ENCODE measurements at regions not wholly inside any gene's neighbourhood (a gene's known extent, or its start where the extent isn't known, plus 50 kb on each side); places are given as distances from the start of the nearest gene placed in this dataset.

GRCh38 chr13:18996627-18997051, 185.0 kb downstream of the TUBA3C start:
- no peaks in the 10 kb centered on the region for H3K36me3 ChIP-seq (ENCODE audit: control insufficient read depth, insufficient read depth, low read length)
- FAIRE-seq (no peak), DNase-seq (ENCODE audit: low read depth) (no peak)
- no peak overlapping the region for H3K4me3 ChIP-seq (ENCODE audit: low read depth, low read length)
- TF ChIP-seq, protein P1, sequence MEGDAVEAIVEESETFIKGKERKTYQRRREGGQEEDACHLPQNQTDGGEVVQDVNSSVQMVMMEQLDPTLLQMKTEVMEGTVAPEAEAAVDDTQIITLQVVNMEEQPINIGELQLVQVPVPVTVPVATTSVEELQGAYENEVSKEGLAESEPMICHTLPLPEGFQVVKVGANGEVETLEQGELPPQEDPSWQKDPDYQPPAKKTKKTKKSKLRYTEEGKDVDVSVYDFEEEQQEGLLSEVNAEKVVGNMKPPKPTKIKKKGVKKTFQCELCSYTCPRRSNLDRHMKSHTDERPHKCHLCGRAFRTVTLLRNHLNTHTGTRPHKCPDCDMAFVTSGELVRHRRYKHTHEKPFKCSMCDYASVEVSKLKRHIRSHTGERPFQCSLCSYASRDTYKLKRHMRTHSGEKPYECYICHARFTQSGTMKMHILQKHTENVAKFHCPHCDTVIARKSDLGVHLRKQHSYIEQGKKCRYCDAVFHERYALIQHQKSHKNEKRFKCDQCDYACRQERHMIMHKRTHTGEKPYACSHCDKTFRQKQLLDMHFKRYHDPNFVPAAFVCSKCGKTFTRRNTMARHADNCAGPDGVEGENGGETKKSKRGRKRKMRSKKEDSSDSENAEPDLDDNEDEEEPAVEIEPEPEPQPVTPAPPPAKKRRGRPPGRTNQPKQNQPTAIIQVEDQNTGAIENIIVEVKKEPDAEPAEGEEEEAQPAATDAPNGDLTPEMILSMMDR (IDR thresholded peaks at IDR 0.05; ENCODE audit: insufficient read depth, low read length, severe bottlenecking) = no peak
- H3K27me3 ChIP-seq (ENCODE audit: control insufficient read depth, insufficient read depth, low read length) = no peaks in the 10 kb centered on the region

- Histone ChIP-seq H3K27me3 (ENCODE audit: control insufficient read depth, insufficient read depth, low read length) (no peaks in the 10 kb centered on the region), H3K4me3 (ENCODE audit: low read depth, low read length) (no peak overlapping the region), H3K36me3 (ENCODE audit: control insufficient read depth, insufficient read depth, low read length) (no peaks in the 10 kb centered on the region)
- TF ChIP-seq, protein P1 (IDR thresholded peaks at IDR 0.05; ENCODE audit: insufficient read depth, low read length, severe bottlenecking) = no peak
- FAIRE-seq = no peak
- no peak for DNase-seq (ENCODE audit: low read depth)
Observed at GRCh38 chr13:18996221-18996620, 185.4 kb downstream of the TUBA3C start.

DNA sequence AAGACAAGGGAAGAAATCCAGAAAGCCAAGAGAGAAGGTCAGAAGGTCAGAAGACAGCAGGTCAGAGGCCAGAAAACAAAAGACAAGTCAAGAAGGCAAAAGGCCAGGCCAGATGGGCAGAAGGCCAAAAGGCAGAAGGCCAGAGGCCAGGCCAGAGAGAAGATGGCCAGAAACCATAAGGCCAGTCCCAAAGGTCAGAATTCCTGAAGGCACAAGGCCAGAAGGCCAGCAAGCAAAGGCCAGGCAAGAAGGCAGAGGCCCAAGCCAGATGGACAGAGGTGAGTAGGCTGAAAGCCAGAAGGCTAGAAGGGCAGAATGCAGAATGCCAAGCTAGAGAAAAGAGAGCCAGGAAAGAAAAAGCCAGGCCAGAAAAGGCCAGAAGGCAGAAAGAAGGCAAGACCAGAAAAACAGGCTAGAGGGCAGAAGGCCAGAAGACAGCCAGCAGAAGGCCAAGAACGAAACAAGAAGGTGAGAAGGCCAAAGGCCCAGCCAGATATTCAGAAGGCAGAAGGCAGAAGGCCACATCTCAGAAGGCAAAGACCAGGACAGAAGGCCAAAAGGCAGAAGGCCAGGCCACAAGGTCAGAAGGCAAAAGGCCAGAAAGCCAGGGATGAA, 186.3 kb downstream of the TUBA3C start:
- Histone ChIP-seq H3K36me3 (ENCODE audit: control insufficient read depth, insufficient read depth, low read length) (no peaks in the 10 kb centered on the region), H3K4me3 (ENCODE audit: low read depth, low read length) (no peak overlapping the region), H3K27me3 (ENCODE audit: control insufficient read depth, insufficient read depth, low read length) (no peaks in the 10 kb centered on the region)
- no peak for FAIRE-seq
- TF ChIP-seq, protein P1 (IDR thresholded peaks at IDR 0.05; ENCODE audit: insufficient read depth, low read length, severe bottlenecking) = no peak
- DNase-seq (ENCODE audit: low read depth) = no peak

GRCh38 chr13:18993884-18994660, 187.6 kb downstream of the TUBA3C start:
- no peaks in the 10 kb centered on the region for H3K36me3 ChIP-seq (ENCODE audit: control insufficient read depth, insufficient read depth, low read length)
- DNase-seq (ENCODE audit: low read depth) = no peak
- FAIRE-seq = no peak
- TF ChIP-seq, protein P1 (IDR thresholded peaks at IDR 0.05; ENCODE audit: insufficient read depth, low read length, severe bottlenecking) = no peak
- H3K4me3 ChIP-seq (ENCODE audit: low read depth, low read length) = no peak overlapping the region
- H3K27me3 ChIP-seq (ENCODE audit: control insufficient read depth, insufficient read depth, low read length) = no peaks in the 10 kb centered on the region

DNA sequence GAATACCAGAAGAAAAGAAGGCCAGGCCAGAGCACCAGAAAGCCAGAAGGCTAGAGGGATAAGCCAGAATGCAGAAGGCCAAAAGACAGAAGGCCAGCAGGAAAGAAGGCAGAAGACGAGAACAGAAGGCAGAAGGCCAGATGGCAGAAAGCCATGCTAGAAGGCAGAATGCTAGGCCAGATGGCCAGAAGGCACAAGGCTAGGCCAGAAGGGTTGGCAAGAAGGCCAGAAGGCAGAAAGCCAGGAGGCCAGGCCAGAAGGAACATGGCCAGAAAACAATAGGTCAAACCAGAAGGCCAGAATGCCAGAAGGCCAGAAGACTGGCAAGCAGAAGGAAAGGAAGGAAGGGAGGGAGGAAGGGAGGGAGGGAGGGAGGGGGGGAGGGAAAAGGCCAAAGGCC, 188.8 kb downstream of the TUBA3C start:
- no peak overlapping the region for H3K4me3 ChIP-seq (ENCODE audit: low read depth, low read length)
- no peaks in the 10 kb centered on the region for H3K36me3 ChIP-seq (ENCODE audit: control insufficient read depth, insufficient read depth, low read length)
- FAIRE-seq = no peak
- DNase-seq (ENCODE audit: low read depth) = no peak
- H3K27me3 ChIP-seq (ENCODE audit: control insufficient read depth, insufficient read depth, low read length) = no peaks in the 10 kb centered on the region
- TF ChIP-seq, protein P1 (IDR thresholded peaks at IDR 0.05; ENCODE audit: insufficient read depth, low read length, severe bottlenecking) = no peak

Measured in bronchial epithelial cell (primary cell).